D721Med (cell line): ENCODE measurements at regions not wholly inside any gene's neighbourhood (a gene's known extent, or its start where the extent isn't known, plus 50 kb on each side); places are given as distances from the start of the nearest gene placed in this dataset.

Source experiments
- DNase-seq: peaks from one replicate; pipeline ENCODE4 v3.0.0; 2011; ENCODE audit warnings: low spot score; ENCODE audit not compliant: insufficient read length
- FAIRE-seq: peaks from 2 replicates; lab custom pipeline; 2011; peaks lifted over from hg19 to GRCh38; lab: Jason Lieb, UNC
- TF ChIP-seq, protein P1 (sequence below): IDR thresholded peaks from 2 replicates; pipeline ENCODE4 v1.5.1; 2012; ENCODE audit warnings: mild to moderate bottlenecking, control low read depth; ENCODE audit not compliant: insufficient read depth; ENCODE audit errors: missing control alignments

DNA sequence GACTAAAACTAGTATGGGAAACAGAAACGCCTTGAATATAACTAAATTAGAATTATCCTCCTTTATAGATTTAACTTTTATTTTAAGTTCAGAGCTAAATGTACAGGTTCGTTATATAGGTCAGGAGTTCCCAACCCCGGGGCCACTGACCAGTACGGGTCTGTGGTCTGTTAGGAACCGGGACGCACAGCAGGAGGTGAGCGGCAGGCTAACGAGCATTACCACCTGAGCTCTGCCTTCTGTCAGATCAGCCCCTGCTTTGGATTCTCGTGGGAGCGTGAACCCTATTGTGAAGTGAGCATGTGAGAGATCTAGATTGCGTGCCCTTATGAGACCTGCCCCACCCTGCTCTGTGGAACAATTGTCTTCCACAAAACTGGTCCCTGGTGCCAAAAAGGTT lies 51.0 kb downstream of the FAT4 start:
- DNase-seq (no peak), FAIRE-seq (no peak)
- TF ChIP-seq, protein P1, sequence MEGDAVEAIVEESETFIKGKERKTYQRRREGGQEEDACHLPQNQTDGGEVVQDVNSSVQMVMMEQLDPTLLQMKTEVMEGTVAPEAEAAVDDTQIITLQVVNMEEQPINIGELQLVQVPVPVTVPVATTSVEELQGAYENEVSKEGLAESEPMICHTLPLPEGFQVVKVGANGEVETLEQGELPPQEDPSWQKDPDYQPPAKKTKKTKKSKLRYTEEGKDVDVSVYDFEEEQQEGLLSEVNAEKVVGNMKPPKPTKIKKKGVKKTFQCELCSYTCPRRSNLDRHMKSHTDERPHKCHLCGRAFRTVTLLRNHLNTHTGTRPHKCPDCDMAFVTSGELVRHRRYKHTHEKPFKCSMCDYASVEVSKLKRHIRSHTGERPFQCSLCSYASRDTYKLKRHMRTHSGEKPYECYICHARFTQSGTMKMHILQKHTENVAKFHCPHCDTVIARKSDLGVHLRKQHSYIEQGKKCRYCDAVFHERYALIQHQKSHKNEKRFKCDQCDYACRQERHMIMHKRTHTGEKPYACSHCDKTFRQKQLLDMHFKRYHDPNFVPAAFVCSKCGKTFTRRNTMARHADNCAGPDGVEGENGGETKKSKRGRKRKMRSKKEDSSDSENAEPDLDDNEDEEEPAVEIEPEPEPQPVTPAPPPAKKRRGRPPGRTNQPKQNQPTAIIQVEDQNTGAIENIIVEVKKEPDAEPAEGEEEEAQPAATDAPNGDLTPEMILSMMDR = no peak

DNA sequence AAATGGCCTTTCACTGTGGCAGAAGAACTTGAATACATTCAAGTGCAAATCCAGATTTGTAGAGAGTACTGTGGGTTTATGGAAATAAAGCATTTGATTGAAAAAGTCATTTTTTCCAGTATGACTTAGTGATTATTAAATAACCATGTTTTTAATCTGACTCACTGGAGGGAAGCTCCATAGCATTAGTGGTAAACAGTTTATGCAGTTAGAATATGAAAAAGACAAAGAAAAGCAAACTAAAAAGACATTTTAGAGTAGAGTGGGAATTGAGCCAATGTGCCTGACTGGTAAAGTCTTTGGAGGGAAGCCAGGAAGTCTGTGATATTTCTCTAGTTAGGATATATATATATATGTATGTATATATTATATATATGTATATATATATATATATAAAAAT lies 53.4 kb downstream of the FAT4 start:
- no peak for FAIRE-seq
- TF ChIP-seq, protein P1 = no peak

DNA sequence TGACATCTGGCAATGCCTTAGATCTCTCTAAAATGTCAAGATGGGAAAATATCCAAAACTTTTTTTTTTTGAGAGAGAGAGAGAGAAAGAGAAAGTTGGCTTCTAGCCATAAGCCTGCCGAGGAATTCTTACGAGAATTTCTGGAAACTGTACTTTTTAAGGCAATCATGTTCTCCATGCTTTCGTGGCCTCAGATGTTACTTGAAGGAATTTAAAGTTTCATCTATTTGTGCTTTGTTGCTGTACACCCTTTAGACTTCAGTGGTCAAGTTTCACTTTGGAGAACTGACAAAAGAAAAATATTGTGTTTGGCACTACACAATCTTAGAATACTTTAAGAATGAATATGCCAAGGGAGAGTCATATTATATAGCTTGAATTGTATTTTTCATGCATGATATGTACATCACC lies 53.9 kb downstream of the FAT4 start:
- DNase-seq (no peak), FAIRE-seq (no peak)
- TF ChIP-seq, protein P1 = no peak

More for the DNA sequence above, 53.4 kb downstream of the FAT4 start:
- DNase-seq = no peak

DNA sequence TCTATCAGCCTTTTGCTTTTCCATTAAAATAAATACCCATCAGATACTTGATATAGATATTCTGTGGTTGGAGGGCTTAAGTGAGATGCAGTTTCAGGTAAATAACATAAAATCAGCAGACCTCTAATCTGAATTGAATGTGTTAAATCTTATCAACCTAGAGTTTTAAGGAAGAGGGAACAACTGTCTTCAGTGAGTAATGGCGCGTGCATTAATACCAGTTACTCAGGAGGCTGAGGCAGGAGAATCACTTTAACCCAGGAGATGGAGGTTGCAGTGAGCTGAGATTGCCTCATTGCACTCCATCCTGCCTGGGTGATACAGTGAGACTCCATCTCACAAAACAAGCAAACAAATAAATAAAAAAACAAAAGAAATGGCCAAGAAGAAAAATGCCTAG lies 54.3 kb downstream of the FAT4 start:
- FAIRE-seq = no peak
- TF ChIP-seq, protein P1 = no peak
- DNase-seq = no peak

DNA sequence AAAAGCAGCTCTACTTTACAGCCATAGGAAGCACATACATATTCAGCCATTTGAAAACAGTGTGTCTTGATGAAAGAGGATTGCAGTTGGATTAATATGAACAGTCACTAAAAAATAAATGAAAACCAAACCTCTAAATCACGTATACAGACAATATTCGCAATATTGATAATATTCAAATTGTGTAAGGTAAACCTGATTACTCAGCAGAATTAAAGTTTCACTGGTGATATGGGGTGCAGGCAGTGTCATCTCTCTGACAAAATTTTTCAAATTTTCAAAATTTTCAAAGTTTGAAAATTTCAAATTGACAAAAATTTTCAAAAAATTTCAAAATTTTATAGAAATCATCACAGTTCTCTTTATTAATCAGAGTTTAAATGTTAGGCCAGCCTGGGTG lies 55.7 kb downstream of the FAT4 start:
- FAIRE-seq (no peak), DNase-seq (no peak)
- TF ChIP-seq, protein P1 = no peak

DNA sequence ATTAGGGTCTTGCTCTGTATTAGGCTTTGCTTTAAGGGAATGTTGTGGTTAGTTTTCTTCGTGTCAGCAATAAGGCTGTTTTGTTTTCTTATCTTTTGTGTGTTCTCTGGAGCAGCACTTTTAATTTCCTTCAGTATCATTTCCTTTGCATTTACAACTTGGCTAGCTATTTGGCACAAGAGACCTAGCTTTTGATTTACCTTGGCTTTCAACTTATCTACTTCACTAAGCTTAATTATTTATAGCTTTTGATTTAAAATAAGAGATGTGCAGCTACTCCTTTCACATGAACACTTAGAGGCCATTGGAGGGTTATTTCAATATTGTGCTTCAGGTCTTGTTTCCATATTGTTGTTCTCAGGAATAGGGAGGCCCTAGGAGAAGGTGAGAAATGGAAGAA lies 68.2 kb downstream of the FAT4 start:
- DNase-seq (no peak), FAIRE-seq (no peak)
- TF ChIP-seq, protein P1 = no peak

DNA sequence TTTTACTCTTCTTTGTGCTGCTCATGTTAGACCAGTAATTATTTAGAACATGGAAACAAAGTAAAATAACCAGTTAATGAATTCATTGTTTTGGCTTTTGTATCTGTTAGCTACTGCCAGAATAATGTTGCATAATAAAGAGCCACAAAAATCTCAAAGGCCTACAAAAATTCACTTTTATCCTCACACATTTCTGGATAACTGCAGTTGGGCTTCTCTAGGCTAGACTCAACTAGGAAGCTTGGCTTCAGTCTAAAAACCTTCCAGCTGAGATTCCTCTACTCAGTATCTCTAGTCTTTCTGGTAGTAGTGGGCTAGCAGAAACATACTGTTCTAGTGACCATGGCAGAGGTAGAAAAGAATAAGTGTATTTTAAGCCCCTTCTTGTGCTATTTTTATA lies 73.0 kb downstream of the FAT4 start:
- no peak for FAIRE-seq
- TF ChIP-seq, protein P1 = no peak

More for the DNA sequence above, 73.0 kb downstream of the FAT4 start:
- no peak for DNase-seq
